ENCODE measurements at regions not wholly inside any gene's neighbourhood (a gene's known extent, or its start where the extent isn't known, plus 50 kb on each side); places are given as distances from the start of the nearest gene placed in this dataset.

DNA sequence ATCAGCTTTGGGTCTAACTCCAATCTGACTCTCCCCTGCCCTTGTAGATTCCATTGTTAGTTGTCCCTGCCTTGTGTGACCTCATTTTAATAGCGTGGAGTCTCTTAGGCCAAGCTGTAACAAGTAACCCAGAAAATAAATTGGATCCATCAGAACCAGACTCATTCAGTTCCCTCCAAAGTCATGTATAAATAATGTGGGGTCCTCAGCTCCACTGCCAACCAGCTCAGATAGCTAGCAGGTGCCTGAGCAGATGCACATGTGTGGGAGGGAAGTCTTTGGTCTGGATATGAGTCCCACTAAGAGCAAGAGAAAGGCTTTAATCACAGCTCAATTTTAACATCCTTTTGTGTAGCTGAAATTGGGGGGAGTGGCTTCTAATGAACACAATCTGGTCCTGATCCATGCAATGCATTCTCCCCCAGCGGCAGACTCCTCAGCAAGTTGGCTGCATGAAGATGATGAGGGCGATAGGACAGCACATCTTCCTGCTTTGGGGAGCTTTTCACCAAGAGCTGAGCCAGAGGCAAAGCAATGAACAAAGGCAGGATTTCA, 151.6 kb downstream of the ABCC12 start:
- no peak overlapping the region for H3K4me3 Mint-ChIP-seq
- H3K36me3 Mint-ChIP-seq = no peaks in the 10 kb centered on the region
- TF ChIP-seq CTCF (IDR thresholded peaks at IDR 0.05; ENCODE audit: unreplicated experiment) = no peak
- no peaks in the 10 kb centered on the region for H3K4me1 Mint-ChIP-seq
- no peaks in the 10 kb centered on the region for H3K27me3 Mint-ChIP-seq (ENCODE audit: low read depth)
- no peak overlapping the region for H3K27ac Mint-ChIP-seq
- peaks cover 3% of the 10 kb centered on the region for H3K9me3 Mint-ChIP-seq
- DNase-seq (ENCODE audit: low spot score in 2 of 2, unreplicated experiment in 2 of 2) = no peak

DNA sequence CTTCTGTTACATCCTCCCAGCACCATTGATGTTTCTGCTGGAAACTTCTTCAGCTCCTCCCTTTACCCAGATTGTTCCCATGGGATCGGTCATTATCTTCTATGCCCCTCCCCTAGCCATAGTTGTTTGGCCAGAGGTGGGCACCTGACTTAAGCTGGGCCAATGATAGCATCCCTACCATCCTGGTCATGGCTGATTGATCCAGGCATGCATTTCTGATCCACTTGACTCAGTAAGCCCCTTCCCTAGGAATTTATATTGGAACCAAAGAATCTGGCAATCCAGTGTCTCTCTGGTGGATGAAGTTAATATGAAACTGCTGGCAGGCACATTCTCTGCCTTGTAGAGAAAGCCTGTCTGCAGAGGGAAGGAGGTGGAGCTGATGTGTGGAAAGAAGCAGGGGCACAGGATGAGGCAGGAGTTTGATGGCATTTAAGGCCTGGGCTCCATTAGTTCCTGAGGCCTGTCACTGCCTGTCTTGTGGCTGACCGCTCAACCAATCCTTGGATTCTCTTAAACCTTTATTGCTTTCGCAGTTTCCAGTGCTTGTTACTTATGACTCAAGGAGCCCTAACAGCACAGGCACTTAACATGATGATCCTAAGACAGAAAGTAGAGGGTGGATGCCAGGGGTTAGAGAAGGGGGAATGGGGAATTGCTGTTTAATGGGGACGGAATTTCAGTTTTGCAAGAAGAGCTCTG, 152.4 kb downstream of the ABCC12 start:
- TF ChIP-seq CTCF (IDR thresholded peaks at IDR 0.05; ENCODE audit: unreplicated experiment) = no peak
- H3K27ac Mint-ChIP-seq = no peak overlapping the region
- no peaks in the 10 kb centered on the region for H3K36me3 Mint-ChIP-seq
- DNase-seq (ENCODE audit: low spot score in 2 of 2, unreplicated experiment in 2 of 2) = no peak
- H3K27me3 Mint-ChIP-seq (ENCODE audit: low read depth) = no peaks in the 10 kb centered on the region
- H3K4me3 Mint-ChIP-seq = no peak overlapping the region
- peaks cover 3% of the 10 kb centered on the region for H3K9me3 Mint-ChIP-seq
- no peaks in the 10 kb centered on the region for H3K4me1 Mint-ChIP-seq

GRCh38 chr16:48001324-48001895, 154.4 kb downstream of the ABCC12 start:
- DNase-seq (ENCODE audit: low spot score in 2 of 2, unreplicated experiment in 2 of 2) = no peak

GRCh38 chr16:48000622-48001021, 155.2 kb downstream of the ABCC12 start:
- no peaks in the 10 kb centered on the region for H3K9me3 Mint-ChIP-seq
- H3K4me1 Mint-ChIP-seq = no peaks in the 10 kb centered on the region
- TF ChIP-seq CTCF (IDR thresholded peaks at IDR 0.05; ENCODE audit: unreplicated experiment) = no peak
- no peak overlapping the region for H3K4me3 Mint-ChIP-seq
- DNase-seq (ENCODE audit: low spot score in 2 of 2, unreplicated experiment in 2 of 2) = no peak
- H3K27me3 Mint-ChIP-seq (ENCODE audit: low read depth) = no peaks in the 10 kb centered on the region
- H3K27ac Mint-ChIP-seq = no peak overlapping the region
- no peaks in the 10 kb centered on the region for H3K36me3 Mint-ChIP-seq

More at GRCh38 chr16:48001324-48001895, 154.4 kb downstream of the ABCC12 start:
- Mint-ChIP-seq H3K4me3 (no peak overlapping the region), H3K27ac (no peak overlapping the region), H3K4me1 (no peaks in the 10 kb centered on the region), H3K9me3 (peaks cover 1% of the 10 kb centered on the region), H3K27me3 (ENCODE audit: low read depth) (no peaks in the 10 kb centered on the region), H3K36me3 (no peaks in the 10 kb centered on the region)
- TF ChIP-seq CTCF (IDR thresholded peaks at IDR 0.05; ENCODE audit: unreplicated experiment) = no peak

DNA sequence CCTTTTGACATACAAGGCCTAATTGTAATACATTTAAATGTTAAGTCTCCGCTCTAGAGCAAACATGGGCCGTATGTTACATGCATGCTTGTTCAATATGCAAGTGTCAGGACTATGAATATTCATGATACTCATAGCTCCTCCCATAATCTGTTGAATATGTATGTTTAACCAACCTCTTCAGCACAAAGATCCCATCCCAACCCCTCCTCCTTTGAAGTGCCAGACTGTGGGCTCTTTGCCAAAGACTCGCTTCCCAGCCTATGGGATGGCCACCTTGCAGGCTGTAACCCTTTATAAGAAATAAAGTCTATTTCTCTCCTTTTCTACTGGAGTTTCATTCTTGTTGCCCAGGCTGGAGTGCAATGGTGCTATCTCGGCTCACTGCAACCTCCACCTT, 156.2 kb downstream of the ABCC12 start:
- H3K27ac Mint-ChIP-seq = no peak overlapping the region
- H3K27me3 Mint-ChIP-seq (ENCODE audit: low read depth) = no peaks in the 10 kb centered on the region
- H3K4me1 Mint-ChIP-seq = no peaks in the 10 kb centered on the region
- no peaks in the 10 kb centered on the region for H3K9me3 Mint-ChIP-seq
- no peak for TF ChIP-seq CTCF (IDR thresholded peaks at IDR 0.05; ENCODE audit: unreplicated experiment)
- no peaks in the 10 kb centered on the region for H3K36me3 Mint-ChIP-seq
- no peak overlapping the region for H3K4me3 Mint-ChIP-seq
- DNase-seq (ENCODE audit: low spot score in 2 of 2, unreplicated experiment in 2 of 2) = no peak
